Activated CD4-positive, alpha-beta T cell treated with anti-CD3 and anti-CD28 coated beads for 36 hours (primary cell): ENCODE measurements at regions not wholly inside any gene's neighbourhood (a gene's known extent, or its start where the extent isn't known, plus 50 kb on each side); places are given as distances from the start of the nearest gene placed in this dataset.

Source experiments
- ATAC-seq: fragments of 200-7000 bp; cut with Tn5 transposase; one replicate; pipeline ENCODE4 v1.10.0; 2021; ENCODE audit warnings: mild to moderate bottlenecking, moderate library complexity
- CTCF ChIA-PET: fragments of 350-600 bp; sonication (Branson Sonifier 250); formaldehyde crosslinking; loops from one replicate; lab custom pipeline; 2021; ENCODE audit warnings: antibody characterized with exemption; lab: Charles Lee
- POLR2A ChIA-PET: fragments of 350-600 bp; sonication (Branson Sonifier 250); formaldehyde crosslinking; loops from one replicate; lab custom pipeline; 2021; ENCODE audit warnings: antibody characterized with exemption, inconsistent platforms; lab: Charles Lee
- DNase-seq: peaks from one replicate; pipeline ENCODE4 v3.0.0-alpha.2; 2020
- H3K27ac Mint-ChIP-seq: one replicate; pipeline ENCODE4 v1.8.0; 2021; ENCODE audit warnings: mixed read lengths
- H3K27me3 Mint-ChIP-seq: one replicate; pipeline ENCODE4 v1.8.0; 2021; ENCODE audit warnings: mixed read lengths
- H3K36me3 Mint-ChIP-seq: one replicate; pipeline ENCODE4 v1.8.0; 2021; ENCODE audit warnings: low read depth, mixed read lengths
- H3K4me1 Mint-ChIP-seq: one replicate; pipeline ENCODE4 v1.8.0; 2021; ENCODE audit warnings: mixed read lengths
- H3K4me3 Mint-ChIP-seq: one replicate; pipeline ENCODE4 v1.8.0; 2021; ENCODE audit warnings: mild to moderate bottlenecking, moderate library complexity, mixed read lengths
- H3K9me3 Mint-ChIP-seq: one replicate; pipeline ENCODE4 v1.8.0; 2021; ENCODE audit warnings: low read depth, mixed read lengths
- intact Hi-C, 2 experiments: fragments of 100-400 bp; cut with DNase I in 1 of 2; cut with micrococcal nuclease in 1 of 2; formaldehyde crosslinking; loops; one replicate each; pipeline versions ENCODE4 v1.14.2 to v1.15.1; 2022 to 2024; cut with DNase I, micrococcal nuclease

DNA sequence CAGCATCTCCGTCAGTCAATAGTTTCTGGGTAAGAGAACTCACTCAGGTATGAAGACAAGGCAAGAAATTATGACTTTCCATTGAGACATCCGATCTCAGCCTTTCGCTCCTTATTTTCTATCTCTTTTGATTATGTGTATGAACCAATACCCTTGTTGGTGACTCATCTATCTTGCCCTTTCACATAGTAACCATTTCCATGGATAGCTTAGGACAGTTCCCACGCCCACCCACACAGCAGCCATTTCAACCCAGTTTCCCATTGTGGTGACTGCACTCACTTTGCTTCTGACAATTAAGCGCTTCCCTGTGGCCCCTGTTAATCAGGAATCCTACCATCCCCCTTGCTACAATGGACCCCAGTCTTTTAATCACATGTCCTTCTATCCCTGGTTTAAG lies 210.6 kb upstream of the ADGRL2 start:
- Mint-ChIP-seq H3K4me1 (no peaks in the 10 kb centered on the region), H3K9me3 (no peaks in the 10 kb centered on the region), H3K36me3 (no peaks in the 10 kb centered on the region), H3K4me3 (no peak overlapping the region), H3K27me3 (peaks cover 2% of the 10 kb centered on the region), H3K27ac (no peak overlapping the region)
- ChIA-PET POLR2A (no interaction called here), CTCF (no interaction called here)
- no peak for ATAC-seq
- intact Hi-C loops = no loop called here
- no peak for DNase-seq

DNA sequence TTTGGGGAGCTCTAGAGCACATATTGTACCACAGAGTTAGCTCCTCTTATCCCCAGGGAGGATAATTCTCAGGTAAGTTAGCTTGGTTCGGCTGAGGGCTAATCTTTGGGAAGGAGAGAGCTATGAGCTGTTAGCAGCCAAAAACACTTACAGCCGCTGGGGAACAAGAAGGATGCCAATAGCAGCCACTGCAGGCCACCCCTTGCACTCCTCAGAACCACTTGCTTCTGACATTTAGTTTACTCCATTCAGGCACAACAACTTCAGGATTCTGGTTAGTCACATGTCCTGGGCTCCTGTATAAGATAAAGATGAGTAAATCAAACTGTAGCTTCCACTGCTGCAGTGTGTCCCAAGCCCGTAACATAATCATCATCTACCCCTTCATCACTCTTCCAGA lies 212.6 kb upstream of the ADGRL2 start:
- no peaks in the 10 kb centered on the region for H3K9me3 Mint-ChIP-seq
- H3K27me3 Mint-ChIP-seq = peaks cover 2% of the 10 kb centered on the region
- H3K4me3 Mint-ChIP-seq = no peak overlapping the region

DNA sequence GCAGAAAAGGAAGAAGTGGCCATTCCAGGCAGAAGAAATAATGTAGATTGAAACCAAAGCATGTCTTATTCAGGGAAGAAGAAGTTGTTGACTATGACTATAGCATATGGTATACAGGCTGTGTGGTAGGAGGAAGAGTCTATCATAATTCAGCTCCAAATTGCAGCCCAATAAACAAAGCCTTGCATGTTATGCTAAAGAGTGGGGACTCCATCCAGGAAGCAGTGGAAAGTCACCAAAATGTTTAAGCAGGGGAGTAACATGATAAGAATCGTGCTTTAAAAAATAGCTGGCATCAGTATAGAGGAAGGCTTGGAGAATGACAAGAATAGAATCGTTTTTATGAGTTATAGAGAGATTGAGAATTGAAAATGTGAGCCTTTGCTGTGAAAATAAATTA lies 213.3 kb upstream of the ADGRL2 start:
- ChIA-PET CTCF (interaction anchor here (0.8 kb wide), 1 partner anchor 31 kb away, joined by 3 read pairs; no protein-coding TSS in a partner anchor), POLR2A (no interaction called here)
- Mint-ChIP-seq H3K4me1 (peaks cover 2% of the 10 kb centered on the region), H3K9me3 (no peaks in the 10 kb centered on the region), H3K36me3 (no peaks in the 10 kb centered on the region), H3K27me3 (peaks cover 2% of the 10 kb centered on the region), H3K27ac (no peak overlapping the region), H3K4me3 (no peak overlapping the region)
- intact Hi-C loops = no loop called here
- DNase-seq (no peak), ATAC-seq (no peak)

More for the DNA sequence above, 212.6 kb upstream of the ADGRL2 start:
- H3K27ac Mint-ChIP-seq = no peak overlapping the region
- no peaks in the 10 kb centered on the region for H3K36me3 Mint-ChIP-seq
- no peaks in the 10 kb centered on the region for H3K4me1 Mint-ChIP-seq
- intact Hi-C loops = no loop called here
- DNase-seq = no peak
- POLR2A ChIA-PET = no interaction called here
- ATAC-seq = no peak
- CTCF ChIA-PET = interaction anchor here (0.6 kb wide), 1 partner anchor 167 kb away, joined by 3 read pairs; no protein-coding TSS in a partner anchor

DNA sequence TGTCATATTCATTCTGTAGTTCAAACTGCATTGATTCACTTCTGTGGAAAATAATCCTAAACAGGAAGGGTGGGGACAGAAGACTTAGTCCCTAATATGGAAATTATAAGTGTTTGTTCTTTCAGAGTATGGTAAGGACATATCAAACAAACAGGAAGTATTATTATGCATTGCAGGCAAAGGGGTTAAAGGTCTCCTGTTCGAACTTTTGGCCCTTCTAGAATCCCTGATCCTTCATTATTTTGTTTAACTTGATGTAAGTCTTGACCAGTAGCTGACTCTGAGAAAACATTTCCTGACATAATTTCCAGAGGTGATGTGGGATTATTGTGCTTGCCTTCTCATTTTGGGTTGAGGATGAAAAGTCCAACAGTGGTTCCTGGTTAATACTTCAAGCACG lies 215.4 kb upstream of the ADGRL2 start:
- H3K27me3 Mint-ChIP-seq = no peaks in the 10 kb centered on the region
- H3K27ac Mint-ChIP-seq = no peak overlapping the region
- peaks cover 2% of the 10 kb centered on the region for H3K4me1 Mint-ChIP-seq
- no peak for ATAC-seq
- no peak overlapping the region for H3K4me3 Mint-ChIP-seq
- ChIA-PET CTCF (interaction anchor here (0.7 kb wide), 1 partner anchor 473 kb away, joined by 3 read pairs; no protein-coding TSS in a partner anchor), POLR2A (no interaction called here)
- no peaks in the 10 kb centered on the region for H3K36me3 Mint-ChIP-seq
- no peak for DNase-seq
- no peaks in the 10 kb centered on the region for H3K9me3 Mint-ChIP-seq
- intact Hi-C loops = no loop called here

DNA sequence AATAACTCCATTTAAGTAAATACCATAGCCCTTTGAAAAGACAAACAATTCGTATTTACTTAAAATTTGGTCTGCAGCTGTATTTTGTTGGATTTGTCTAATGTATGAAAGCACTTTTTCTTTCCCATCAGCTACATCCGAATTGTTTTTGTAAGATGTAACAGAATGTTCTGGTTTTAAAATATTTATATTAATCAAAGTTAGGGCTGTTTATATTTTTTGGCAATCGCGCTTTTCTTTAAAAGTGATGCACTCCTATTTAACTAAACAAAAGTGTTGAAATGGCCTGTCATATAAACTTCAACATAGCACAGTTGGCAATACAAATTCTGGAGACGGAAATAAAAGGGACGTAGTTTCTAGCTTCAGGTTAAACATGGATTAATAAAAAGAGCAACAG lies 216.3 kb upstream of the ADGRL2 start:
- no peak overlapping the region for H3K27ac Mint-ChIP-seq
- no peaks in the 10 kb centered on the region for H3K9me3 Mint-ChIP-seq
- no peak for DNase-seq
- no peak for ATAC-seq
- peaks cover 2% of the 10 kb centered on the region for H3K4me1 Mint-ChIP-seq
- no peak overlapping the region for H3K4me3 Mint-ChIP-seq
- no peaks in the 10 kb centered on the region for H3K27me3 Mint-ChIP-seq
- intact Hi-C loops = no loop called here
- ChIA-PET POLR2A (no interaction called here), CTCF (no interaction called here)
- H3K36me3 Mint-ChIP-seq = no peaks in the 10 kb centered on the region

DNA sequence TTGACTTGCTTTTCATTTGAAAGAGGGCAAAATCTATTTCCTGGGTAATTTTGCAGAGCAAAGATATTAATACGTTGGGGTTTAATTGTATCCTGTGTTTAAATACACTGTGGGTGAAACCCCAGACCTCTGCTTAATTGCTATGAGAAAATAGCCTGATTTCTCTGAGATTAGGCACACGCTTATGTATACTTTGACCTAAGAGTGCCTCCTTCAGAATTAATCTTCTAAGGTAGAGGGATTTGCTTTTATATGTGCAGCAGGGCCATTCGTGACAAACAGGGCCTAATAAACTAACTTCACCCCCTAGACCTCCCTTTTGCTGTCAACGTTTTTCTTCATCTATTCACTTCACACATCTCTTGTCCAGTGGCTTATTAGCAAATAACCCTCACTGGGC lies 216.9 kb upstream of the ADGRL2 start:
- ChIA-PET POLR2A (no interaction called here), CTCF (no interaction called here)
- intact Hi-C loops = no loop called here
- Mint-ChIP-seq H3K9me3 (no peaks in the 10 kb centered on the region), H3K4me3 (no peak overlapping the region), H3K27ac (no peak overlapping the region), H3K4me1 (peaks cover 2% of the 10 kb centered on the region), H3K36me3 (no peaks in the 10 kb centered on the region), H3K27me3 (no peaks in the 10 kb centered on the region)
- DNase-seq (no peak), ATAC-seq (no peak)

DNA sequence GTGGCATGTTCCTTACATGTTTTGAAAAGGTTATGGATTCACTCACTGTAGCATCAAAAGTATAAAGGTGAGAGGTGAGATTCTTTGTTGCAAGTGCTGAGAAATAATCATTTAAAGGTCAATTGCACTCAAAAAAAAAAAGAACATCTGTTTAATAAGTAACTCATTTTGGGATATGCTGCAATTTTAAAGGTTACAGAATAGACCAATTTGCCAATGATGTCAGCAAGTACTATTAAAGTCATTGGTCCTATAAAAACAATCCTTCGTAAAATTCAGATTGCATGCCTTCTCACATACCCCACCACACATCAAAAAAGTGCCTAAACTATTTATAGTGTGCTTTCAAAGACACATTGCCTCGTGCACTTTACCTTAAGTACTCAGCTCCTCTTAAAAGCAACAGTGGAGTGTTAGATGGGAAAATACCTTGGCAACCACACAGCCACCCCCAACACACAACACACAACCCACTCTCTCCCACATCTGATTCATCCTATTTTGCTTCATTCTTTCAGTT lies 218.2 kb upstream of the ADGRL2 start:
- Mint-ChIP-seq H3K27me3 (no peaks in the 10 kb centered on the region), H3K4me3 (no peak overlapping the region), H3K27ac (no peak overlapping the region), H3K36me3 (no peaks in the 10 kb centered on the region), H3K4me1 (peaks cover 2% of the 10 kb centered on the region), H3K9me3 (no peaks in the 10 kb centered on the region)
- intact Hi-C loops = no loop called here
- POLR2A ChIA-PET = no interaction called here
- no peak for DNase-seq
- CTCF ChIA-PET = no interaction called here
- ATAC-seq = peak; percentile 19

DNA sequence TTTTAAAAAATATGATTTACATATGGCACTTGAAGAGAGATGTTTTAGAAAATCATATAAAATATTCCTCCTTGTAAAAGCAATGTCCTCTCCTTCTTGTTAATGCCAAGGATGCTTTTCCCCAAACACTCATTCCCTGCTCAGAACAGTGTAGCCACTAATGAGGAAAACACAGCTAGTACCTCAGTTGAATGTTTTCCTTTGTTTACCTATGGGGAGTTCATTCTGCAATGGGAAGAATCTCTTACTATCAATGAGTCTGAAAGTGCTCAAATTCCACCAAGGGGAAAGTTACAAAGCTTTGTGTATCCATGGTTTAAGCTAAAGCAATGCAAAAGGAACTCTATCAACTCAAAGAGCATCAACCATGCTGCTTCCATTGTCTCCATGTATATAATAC lies 221.9 kb upstream of the ADGRL2 start:
- no peak for DNase-seq
- no peaks in the 10 kb centered on the region for H3K27me3 Mint-ChIP-seq
- no peak for ATAC-seq
- H3K4me3 Mint-ChIP-seq = no peak overlapping the region
- intact Hi-C loops = no loop called here
- no peaks in the 10 kb centered on the region for H3K36me3 Mint-ChIP-seq
- ChIA-PET CTCF (interaction anchor here (0.6 kb wide), 1 partner anchor 108 kb away, joined by 3 read pairs; no protein-coding TSS in a partner anchor), POLR2A (no interaction called here)
- no peaks in the 10 kb centered on the region for H3K9me3 Mint-ChIP-seq
- H3K27ac Mint-ChIP-seq = no peak overlapping the region
- H3K4me1 Mint-ChIP-seq = peaks cover 2% of the 10 kb centered on the region

DNA sequence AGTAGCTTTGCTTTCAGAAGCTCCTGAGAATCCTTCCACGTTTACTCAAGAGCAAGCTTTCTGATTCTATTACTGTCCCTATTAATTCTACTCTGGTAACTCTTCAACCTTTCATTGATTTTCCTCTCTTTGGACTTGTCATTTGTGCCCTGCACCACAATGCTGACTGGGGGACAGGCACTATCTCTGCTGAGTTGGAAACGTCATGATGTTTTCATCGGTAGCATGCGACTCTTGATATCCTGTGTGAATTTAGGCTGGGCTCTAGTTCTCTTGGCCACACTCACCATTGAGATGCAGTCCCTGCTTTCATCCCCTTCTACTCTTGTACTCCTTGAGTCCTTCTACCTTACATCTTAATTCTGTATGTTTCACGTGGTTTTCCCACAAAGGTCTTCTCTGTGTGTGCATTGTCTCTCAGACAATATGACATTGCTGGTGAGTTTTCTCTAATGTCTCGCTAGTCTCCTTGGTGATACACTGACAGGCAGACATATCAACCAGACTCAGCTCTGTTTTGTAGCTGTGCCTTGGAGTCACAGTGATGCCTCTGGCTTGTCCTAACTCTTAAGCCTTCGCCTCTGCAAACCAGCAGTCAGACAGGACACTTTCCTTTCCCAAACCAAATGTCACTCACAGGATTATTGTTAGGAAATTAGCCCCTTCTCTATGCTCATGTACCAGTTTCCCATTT lies 223.6 kb upstream of the ADGRL2 start:
- no peak overlapping the region for H3K27ac Mint-ChIP-seq
- ATAC-seq = no peak
- no peak for DNase-seq
- no peaks in the 10 kb centered on the region for H3K4me1 Mint-ChIP-seq
- no peaks in the 10 kb centered on the region for H3K36me3 Mint-ChIP-seq
- no peaks in the 10 kb centered on the region for H3K9me3 Mint-ChIP-seq
- no peak overlapping the region for H3K4me3 Mint-ChIP-seq
- POLR2A ChIA-PET = no interaction called here
- CTCF ChIA-PET = interaction anchor here (1.0 kb wide), 1 partner anchor 19 kb away, joined by 3 read pairs; no protein-coding TSS in a partner anchor
- H3K27me3 Mint-ChIP-seq = no peaks in the 10 kb centered on the region
- intact Hi-C loops = no loop called here

DNA sequence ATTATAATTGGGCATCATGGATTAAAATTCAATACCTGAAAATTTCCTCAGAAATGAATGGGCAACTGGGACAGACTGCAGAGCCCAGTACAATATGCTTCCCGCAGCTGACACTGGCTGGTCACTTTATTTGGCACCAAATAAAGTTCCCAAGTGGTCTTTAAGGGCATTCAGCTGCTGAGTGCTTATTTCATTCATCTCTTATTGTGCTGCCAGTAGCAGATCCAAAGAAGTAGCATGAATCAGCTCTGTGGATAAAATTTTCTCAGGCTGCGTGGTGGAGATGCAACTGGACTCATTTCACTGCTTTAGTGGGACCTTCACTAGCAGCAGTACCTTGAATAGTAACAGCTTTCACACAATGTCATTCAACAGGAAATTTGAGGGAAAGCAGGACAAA lies 226.3 kb upstream of the ADGRL2 start:
- no peak overlapping the region for H3K4me3 Mint-ChIP-seq
- DNase-seq (no peak), ATAC-seq (no peak)
- intact Hi-C loops = no loop called here
- no peaks in the 10 kb centered on the region for H3K9me3 Mint-ChIP-seq
- no peaks in the 10 kb centered on the region for H3K36me3 Mint-ChIP-seq
- POLR2A ChIA-PET = no interaction called here
- no peaks in the 10 kb centered on the region for H3K27me3 Mint-ChIP-seq
- CTCF ChIA-PET = no interaction called here
- no peak overlapping the region for H3K27ac Mint-ChIP-seq
- H3K4me1 Mint-ChIP-seq = no peaks in the 10 kb centered on the region

DNA sequence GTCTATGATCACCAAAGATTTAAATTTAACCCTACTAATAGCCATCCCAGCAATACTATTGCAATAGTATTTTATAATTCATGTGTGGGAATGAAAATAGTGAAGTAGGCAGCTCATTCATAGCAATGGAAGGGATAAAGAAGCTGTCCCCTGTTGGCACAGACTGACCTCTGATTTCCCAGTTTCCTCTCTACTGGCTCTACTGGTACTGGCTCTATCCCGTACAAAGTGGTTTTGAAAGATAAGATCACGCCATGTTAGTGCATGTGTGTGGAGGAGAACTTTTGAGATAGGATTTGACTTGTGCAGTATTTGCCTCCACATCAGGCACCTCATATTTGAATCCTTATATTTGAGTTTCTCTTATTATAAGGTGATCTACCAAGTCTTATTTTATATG lies 227.3 kb upstream of the ADGRL2 start:
- Mint-ChIP-seq H3K4me1 (no peaks in the 10 kb centered on the region), H3K27ac (no peak overlapping the region), H3K27me3 (no peaks in the 10 kb centered on the region), H3K36me3 (no peaks in the 10 kb centered on the region), H3K4me3 (no peak overlapping the region), H3K9me3 (no peaks in the 10 kb centered on the region)
- ChIA-PET CTCF (no interaction called here), POLR2A (no interaction called here)
- DNase-seq = no peak
- no peak for ATAC-seq
- intact Hi-C loops = no loop called here

DNA sequence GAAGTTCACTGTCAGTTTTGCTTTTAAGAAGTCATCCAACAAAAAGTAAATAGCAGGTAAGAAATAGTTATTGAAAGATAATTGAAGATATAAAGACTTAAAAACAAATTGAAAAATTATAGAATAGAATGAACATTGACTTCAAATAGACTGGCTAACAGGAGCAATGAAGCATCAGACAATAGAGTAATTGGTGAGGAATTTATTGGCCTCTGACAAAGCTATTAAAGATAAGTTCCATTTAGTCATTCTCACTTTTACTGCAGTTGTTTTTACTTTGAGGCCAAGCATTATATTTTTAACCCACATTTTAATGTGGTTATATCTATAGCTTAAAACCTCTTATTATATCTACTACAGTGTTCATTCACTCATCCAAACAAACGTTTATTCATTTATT lies 228.8 kb upstream of the ADGRL2 start:
- no peaks in the 10 kb centered on the region for H3K36me3 Mint-ChIP-seq
- H3K27ac Mint-ChIP-seq = no peak overlapping the region
- intact Hi-C loops = no loop called here
- H3K27me3 Mint-ChIP-seq = no peaks in the 10 kb centered on the region
- ATAC-seq (no peak), DNase-seq (no peak)
- POLR2A ChIA-PET = no interaction called here
- H3K9me3 Mint-ChIP-seq = no peaks in the 10 kb centered on the region
- no peak overlapping the region for H3K4me3 Mint-ChIP-seq
- CTCF ChIA-PET = interaction anchor here (1.0 kb wide), 1 partner anchor 9 kb away, joined by 3 read pairs; no protein-coding TSS in a partner anchor
- H3K4me1 Mint-ChIP-seq = no peaks in the 10 kb centered on the region
